HG02798 (cell line): ENCODE measurements at regions not wholly inside any gene's neighbourhood (a gene's known extent, or its start where the extent isn't known, plus 50 kb on each side); places are given as distances from the start of the nearest gene placed in this dataset.

Source experiments
- ATAC-seq: cut with Tn5 transposase; IDR thresholded peaks from one replicate; pipeline ENCODE4 v1.9.1; 2021; ENCODE audit warnings: mild to moderate bottlenecking; ENCODE audit not compliant: unreplicated experiment, poor library complexity

- ATAC-seq: no peak
These were observed 757.5 kb upstream of the DDX18 start for GRCh38 chr2:117057016-117057415.

- ATAC-seq: peak; percentile 69
These were observed 756.1 kb upstream of the DDX18 start for GRCh38 chr2:117058366-117058765.

- ATAC-seq: no peak
These were observed 750.5 kb upstream of the DDX18 start for GRCh38 chr2:117064021-117064420.

GRCh38 chr2:117065912-117066311, 748.6 kb upstream of the DDX18 start:
- ATAC-seq: no peak

GRCh38 chr2:117067900-117068299, 746.6 kb upstream of the DDX18 start:
- no peak for ATAC-seq

- ATAC-seq: no peak
These were observed 746.1 kb upstream of the DDX18 start for GRCh38 chr2:117068371-117068770.

- no peak for ATAC-seq
These were observed 742.9 kb upstream of the DDX18 start for GRCh38 chr2:117071556-117072102.

GRCh38 chr2:117074756-117075155, 739.7 kb upstream of the DDX18 start:
- ATAC-seq: no peak

GRCh38 chr2:117085256-117085655, 729.2 kb upstream of the DDX18 start:
- ATAC-seq: no peak

- ATAC-seq: no peak
These were observed 728.8 kb upstream of the DDX18 start for GRCh38 chr2:117085737-117086136.

GRCh38 chr2:117086174-117086942, 728.1 kb upstream of the DDX18 start:
- ATAC-seq: no peak

GRCh38 chr2:117086943-117087250, 727.6 kb upstream of the DDX18 start:
- ATAC-seq: no peak

- ATAC-seq: no peak
These were observed 726.8 kb upstream of the DDX18 start for GRCh38 chr2:117087535-117088291.

- ATAC-seq: no peak
These were observed 723.3 kb upstream of the DDX18 start for GRCh38 chr2:117091041-117091837.

- ATAC-seq: no peak
These were observed 712.9 kb upstream of the DDX18 start for GRCh38 chr2:117101613-117102012.

- no peak for ATAC-seq
These were observed 705.7 kb upstream of the DDX18 start for GRCh38 chr2:117108741-117109267.

- no peak for ATAC-seq
These were observed 695.5 kb upstream of the DDX18 start for GRCh38 chr2:117118994-117119393.

- ATAC-seq: no peak
These were observed 691.1 kb upstream of the DDX18 start for GRCh38 chr2:117123362-117123761.

- ATAC-seq: no peak
These were observed 687.8 kb upstream of the DDX18 start for GRCh38 chr2:117126656-117127055.

GRCh38 chr2:117127680-117128079, 686.8 kb upstream of the DDX18 start:
- no peak for ATAC-seq

GRCh38 chr2:117128461-117128860, 686.0 kb upstream of the DDX18 start:
- no peak for ATAC-seq
